ENCODE measurements at regions not wholly inside any gene's neighbourhood (a gene's known extent, or its start where the extent isn't known, plus 50 kb on each side); places are given as distances from the start of the nearest gene placed in this dataset.

DNA sequence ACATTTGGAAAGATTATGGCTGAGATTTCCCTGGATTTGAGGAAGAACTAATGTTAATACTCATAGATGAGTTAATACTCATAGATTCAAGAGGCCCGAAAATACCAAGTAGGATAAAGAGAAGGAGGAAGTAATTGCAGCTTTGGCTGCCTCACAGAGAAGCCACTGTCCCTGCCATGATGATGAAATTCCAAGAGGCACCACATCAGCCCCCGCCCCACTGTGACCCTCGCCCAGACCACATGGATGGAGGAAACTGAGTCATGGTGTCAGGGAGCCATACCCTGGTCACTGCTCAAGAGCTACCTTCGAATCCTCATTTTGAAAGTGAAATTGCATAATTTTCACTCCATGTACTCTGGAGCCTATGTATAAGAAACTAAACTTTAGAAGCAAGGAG is 57.6 kb upstream of the SLC22A11 start (continued):
- TF ChIP-seq ZZZ3 (IDR thresholded peaks at IDR 0.05; ENCODE audit: control insufficient read depth, insufficient read length, low read depth) (no peak), JUND (IDR thresholded peaks at IDR 0.05; ENCODE audit: low read depth, low read length) (no peak), TBL1XR1 (IDR thresholded peaks at IDR 0.05; ENCODE audit: low read depth, low read length) (no peak), FOXM1 (IDR thresholded peaks at IDR 0.05; ENCODE audit: low read depth, low read length) (no peak), EED (IDR thresholded peaks at IDR 0.05; ENCODE audit: low read depth) (no peak), SIX5 (IDR thresholded peaks at IDR 0.05; ENCODE audit: low read depth, low read length, severe bottlenecking) (no peak), BHLHE40 (IDR thresholded peaks at IDR 0.05; ENCODE audit: borderline replicate concordance in 1 of 2, low read depth in 2 of 2, low read length in 1 of 2) (no peak)
- TF ChIP-seq, protein P1, sequence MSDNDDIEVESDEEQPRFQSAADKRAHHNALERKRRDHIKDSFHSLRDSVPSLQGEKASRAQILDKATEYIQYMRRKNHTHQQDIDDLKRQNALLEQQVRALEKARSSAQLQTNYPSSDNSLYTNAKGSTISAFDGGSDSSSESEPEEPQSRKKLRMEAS (IDR thresholded peaks at IDR 0.05; ENCODE audit: low read depth, low read length): no peak
- TF ChIP-seq, protein P2, sequence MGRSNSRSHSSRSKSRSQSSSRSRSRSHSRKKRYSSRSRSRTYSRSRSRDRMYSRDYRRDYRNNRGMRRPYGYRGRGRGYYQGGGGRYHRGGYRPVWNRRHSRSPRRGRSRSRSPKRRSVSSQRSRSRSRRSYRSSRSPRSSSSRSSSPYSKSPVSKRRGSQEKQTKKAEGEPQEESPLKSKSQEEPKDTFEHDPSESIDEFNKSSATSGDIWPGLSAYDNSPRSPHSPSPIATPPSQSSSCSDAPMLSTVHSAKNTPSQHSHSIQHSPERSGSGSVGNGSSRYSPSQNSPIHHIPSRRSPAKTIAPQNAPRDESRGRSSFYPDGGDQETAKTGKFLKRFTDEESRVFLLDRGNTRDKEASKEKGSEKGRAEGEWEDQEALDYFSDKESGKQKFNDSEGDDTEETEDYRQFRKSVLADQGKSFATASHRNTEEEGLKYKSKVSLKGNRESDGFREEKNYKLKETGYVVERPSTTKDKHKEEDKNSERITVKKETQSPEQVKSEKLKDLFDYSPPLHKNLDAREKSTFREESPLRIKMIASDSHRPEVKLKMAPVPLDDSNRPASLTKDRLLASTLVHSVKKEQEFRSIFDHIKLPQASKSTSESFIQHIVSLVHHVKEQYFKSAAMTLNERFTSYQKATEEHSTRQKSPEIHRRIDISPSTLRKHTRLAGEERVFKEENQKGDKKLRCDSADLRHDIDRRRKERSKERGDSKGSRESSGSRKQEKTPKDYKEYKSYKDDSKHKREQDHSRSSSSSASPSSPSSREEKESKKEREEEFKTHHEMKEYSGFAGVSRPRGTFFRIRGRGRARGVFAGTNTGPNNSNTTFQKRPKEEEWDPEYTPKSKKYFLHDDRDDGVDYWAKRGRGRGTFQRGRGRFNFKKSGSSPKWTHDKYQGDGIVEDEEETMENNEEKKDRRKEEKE (IDR thresholded peaks at IDR 0.05): no peak

DNA sequence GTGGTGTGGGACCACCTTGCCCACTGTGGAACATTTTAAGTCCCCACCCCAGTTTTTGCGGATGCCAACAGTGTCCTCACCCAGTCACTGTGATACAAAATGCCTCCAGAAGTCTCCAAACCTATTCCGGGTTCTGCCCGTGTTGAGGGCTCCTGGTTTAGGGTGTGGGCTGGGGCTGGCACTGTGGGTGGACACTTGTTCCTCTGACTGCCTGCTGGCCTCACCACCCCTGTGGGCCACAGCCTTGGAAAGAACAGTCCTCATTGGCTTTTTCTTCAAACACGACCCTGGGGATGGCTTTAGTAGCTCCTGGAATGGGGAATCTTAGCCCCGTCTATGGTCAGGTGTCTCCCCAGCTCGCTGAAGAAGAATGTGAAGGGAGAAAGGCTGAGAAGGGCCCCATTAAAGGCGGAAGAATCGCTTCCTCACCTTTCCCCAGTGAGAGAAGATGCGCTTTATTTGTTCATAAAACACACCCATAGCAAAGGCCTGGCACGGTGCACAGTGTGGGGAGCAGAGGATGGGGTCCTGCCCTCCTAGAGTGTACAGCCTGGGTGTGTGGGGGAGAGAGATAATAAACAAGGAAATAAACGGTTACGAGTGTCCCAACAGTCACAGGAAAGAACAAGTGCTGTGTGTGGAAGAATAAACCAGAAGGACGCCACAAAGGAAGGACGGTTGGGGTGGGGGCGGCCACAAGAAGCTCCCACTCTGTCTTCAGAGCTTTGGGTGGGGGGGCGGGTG is 56.3 kb upstream of the SLC22A11 start:
- H3K27ac ChIP-seq (ENCODE audit: control insufficient read depth, insufficient read depth): no peak overlapping the region
- no peak overlapping the region for H3K9ac ChIP-seq (ENCODE audit: control insufficient read depth, insufficient read depth, low read length)
- H3K4me3 ChIP-seq: no peak overlapping the region
- BruUV-seq (replicated peaks): no TSS peak
- no peaks in the 10 kb centered on the region for H3K27me3 ChIP-seq (replicated peaks in 1 of 2; ENCODE audit: control insufficient read depth in 2 of 2, insufficient read depth in 2 of 2, low read length in 1 of 2)
- intact Hi-C loops (cut with micrococcal nuclease; ENCODE audit: unreplicated experiment): no loop called here
- in situ Hi-C loops (cut with MboI): no loop called here
- H3K79me2 ChIP-seq (ENCODE audit: control insufficient read depth, insufficient read depth, low read length): no peaks in the 10 kb centered on the region
- WGBS (ENCODE audit: insufficient coverage, insufficient replicate concordance, low lambda C conversion rate, missing lambda C conversion rate): 35% methylated on average over 15 of the region's 16 CpGs
- ChIA-PET SMC1A (ENCODE audit: uncharacterized antibody, unreplicated experiment) (interaction anchor here (0.7 kb wide), 1 partner anchor 93 kb away, joined by 3 read pairs; no protein-coding TSS in a partner anchor), RAD21 (ENCODE audit: unreplicated experiment) (no interaction called here), CTCF (interaction anchor here (1.2 kb wide), 1 partner anchor 9 kb away, joined by 4 read pairs; no protein-coding TSS in a partner anchor), POLR2A (no interaction called here)
- DNase-seq (ENCODE audit: low read depth, low spot score) (no peak), FAIRE-seq (no peak), ATAC-seq (no peak)
- H2AFZ ChIP-seq (ENCODE audit: control insufficient read depth, low read depth, low read length): no peak overlapping the region
- H3K36me3 ChIP-seq (ENCODE audit: control insufficient read depth in 2 of 2, insufficient read depth in 2 of 2, low read length in 1 of 2): no peaks in the 10 kb centered on the region
- H3K9me3 ChIP-seq (replicated peaks; ENCODE audit: control insufficient read depth, insufficient read depth, low read length): no peaks in the 10 kb centered on the region
- H4K20me1 ChIP-seq (ENCODE audit: control insufficient read depth, insufficient read depth): no peaks in the 10 kb centered on the region
- no peaks in the 10 kb centered on the region for H3K4me1 ChIP-seq (ENCODE audit: control insufficient read depth, insufficient read depth, low read length)
- H3K4me2 ChIP-seq (ENCODE audit: control insufficient read depth, insufficient read depth): no peak overlapping the region
- TF ChIP-seq, protein P3, sequence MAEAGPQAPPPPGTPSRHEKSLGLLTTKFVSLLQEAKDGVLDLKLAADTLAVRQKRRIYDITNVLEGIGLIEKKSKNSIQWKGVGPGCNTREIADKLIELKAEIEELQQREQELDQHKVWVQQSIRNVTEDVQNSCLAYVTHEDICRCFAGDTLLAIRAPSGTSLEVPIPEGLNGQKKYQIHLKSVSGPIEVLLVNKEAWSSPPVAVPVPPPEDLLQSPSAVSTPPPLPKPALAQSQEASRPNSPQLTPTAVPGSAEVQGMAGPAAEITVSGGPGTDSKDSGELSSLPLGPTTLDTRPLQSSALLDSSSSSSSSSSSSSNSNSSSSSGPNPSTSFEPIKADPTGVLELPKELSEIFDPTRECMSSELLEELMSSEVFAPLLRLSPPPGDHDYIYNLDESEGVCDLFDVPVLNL (IDR thresholded peaks at IDR 0.05; ENCODE audit: low read depth, low read length): no peak
- TF ChIP-seq POLR2A (IDR thresholded peaks at IDR 0.05; ENCODE audit: low read depth, low read length): no peak
- no peak for TF ChIP-seq TCF7 (IDR thresholded peaks at IDR 0.05; ENCODE audit: borderline replicate concordance)
- TF ChIP-seq, protein P4, sequence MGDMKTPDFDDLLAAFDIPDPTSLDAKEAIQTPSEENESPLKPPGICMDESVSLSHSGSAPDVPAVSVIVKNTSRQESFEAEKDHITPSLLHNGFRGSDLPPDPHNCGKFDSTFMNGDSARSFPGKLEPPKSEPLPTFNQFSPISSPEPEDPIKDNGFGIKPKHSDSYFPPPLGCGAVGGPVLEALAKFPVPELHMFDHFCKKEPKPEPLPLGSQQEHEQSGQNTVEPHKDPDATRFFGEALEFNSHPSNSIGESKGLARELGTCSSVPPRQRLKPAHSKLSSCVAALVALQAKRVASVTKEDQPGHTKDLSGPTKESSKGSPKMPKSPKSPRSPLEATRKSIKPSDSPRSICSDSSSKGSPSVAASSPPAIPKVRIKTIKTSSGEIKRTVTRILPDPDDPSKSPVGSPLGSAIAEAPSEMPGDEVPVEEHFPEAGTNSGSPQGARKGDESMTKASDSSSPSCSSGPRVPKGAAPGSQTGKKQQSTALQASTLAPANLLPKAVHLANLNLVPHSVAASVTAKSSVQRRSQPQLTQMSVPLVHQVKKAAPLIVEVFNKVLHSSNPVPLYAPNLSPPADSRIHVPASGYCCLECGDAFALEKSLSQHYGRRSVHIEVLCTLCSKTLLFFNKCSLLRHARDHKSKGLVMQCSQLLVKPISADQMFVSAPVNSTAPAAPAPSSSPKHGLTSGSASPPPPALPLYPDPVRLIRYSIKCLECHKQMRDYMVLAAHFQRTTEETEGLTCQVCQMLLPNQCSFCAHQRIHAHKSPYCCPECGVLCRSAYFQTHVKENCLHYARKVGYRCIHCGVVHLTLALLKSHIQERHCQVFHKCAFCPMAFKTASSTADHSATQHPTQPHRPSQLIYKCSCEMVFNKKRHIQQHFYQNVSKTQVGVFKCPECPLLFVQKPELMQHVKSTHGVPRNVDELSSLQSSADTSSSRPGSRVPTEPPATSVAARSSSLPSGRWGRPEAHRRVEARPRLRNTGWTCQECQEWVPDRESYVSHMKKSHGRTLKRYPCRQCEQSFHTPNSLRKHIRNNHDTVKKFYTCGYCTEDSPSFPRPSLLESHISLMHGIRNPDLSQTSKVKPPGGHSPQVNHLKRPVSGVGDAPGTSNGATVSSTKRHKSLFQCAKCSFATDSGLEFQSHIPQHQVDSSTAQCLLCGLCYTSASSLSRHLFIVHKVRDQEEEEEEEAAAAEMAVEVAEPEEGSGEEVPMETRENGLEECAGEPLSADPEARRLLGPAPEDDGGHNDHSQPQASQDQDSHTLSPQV (IDR thresholded peaks at IDR 0.05): no peak

Data from GM12878 (cell line).